GM12874 (cell line): ENCODE measurements at regions not wholly inside any gene's neighbourhood (a gene's known extent, or its start where the extent isn't known, plus 50 kb on each side); places are given as distances from the start of the nearest gene placed in this dataset.

Source experiments
- CTCF ChIP-seq: IDR thresholded peaks from 2 replicates; pipeline ENCODE4 v1.5.1; 2011; ENCODE audit warnings: low read depth, mild to moderate bottlenecking, control low read depth, low read length, moderate library complexity; ENCODE audit not compliant: insufficient read depth

GRCh38 chr7:50199824-50200223 lies 104.7 kb upstream of the IKZF1 start:
- no peak for TF ChIP-seq CTCF

- no peak for TF ChIP-seq CTCF
Observed at GRCh38 chr7:50197549-50197948, 104.5 kb upstream of the ZPBP start.

- TF ChIP-seq CTCF: no peak
Observed at GRCh38 chr7:50196719-50197118, 103.7 kb upstream of the ZPBP start.

- no peak for TF ChIP-seq CTCF
Observed at GRCh38 chr7:50190776-50191175, 97.7 kb upstream of the ZPBP start.

GRCh38 chr7:50189371-50189770 lies 96.3 kb upstream of the ZPBP start:
- no peak for TF ChIP-seq CTCF

GRCh38 chr7:50185951-50186682 lies 93.1 kb upstream of the ZPBP start:
- no peak for TF ChIP-seq CTCF

GRCh38 chr7:50185208-50185607 lies 92.2 kb upstream of the ZPBP start:
- TF ChIP-seq CTCF: no peak
